GM19467 (cell line): ENCODE measurements at regions not wholly inside any gene's neighbourhood (a gene's known extent, or its start where the extent isn't known, plus 50 kb on each side); places are given as distances from the start of the nearest gene placed in this dataset.

Source experiments
- ATAC-seq: cut with Tn5 transposase; IDR thresholded peaks from one replicate; pipeline ENCODE4 v1.9.1; 2021; ENCODE audit warnings: mild to moderate bottlenecking, moderate library complexity; ENCODE audit not compliant: unreplicated experiment

GRCh38 chr3:103047640-103048039 lies 612.8 kb downstream of the ZPLD1 start:
- no peak for ATAC-seq

- ATAC-seq, result peak; percentile 71
These were observed 613.4 kb downstream of the ZPLD1 start for GRCh38 chr3:103048068-103048722.

GRCh38 chr3:103052236-103052830 lies 617.5 kb downstream of the ZPLD1 start:
- no peak for ATAC-seq

GRCh38 chr3:103055021-103055520 lies 620.3 kb downstream of the ZPLD1 start:
- no peak for ATAC-seq

GRCh38 chr3:103056542-103056941 lies 621.7 kb downstream of the ZPLD1 start:
- ATAC-seq, result no peak

GRCh38 chr3:103057003-103057402 lies 622.2 kb downstream of the ZPLD1 start:
- no peak for ATAC-seq

- no peak for ATAC-seq
These were observed 622.7 kb downstream of the ZPLD1 start for GRCh38 chr3:103057487-103057886.

GRCh38 chr3:103059432-103059831 lies 624.6 kb downstream of the ZPLD1 start:
- ATAC-seq, result no peak

- no peak for ATAC-seq
These were observed 625.4 kb downstream of the ZPLD1 start for GRCh38 chr3:103060242-103060641.

GRCh38 chr3:103067963-103068362 lies 633.1 kb downstream of the ZPLD1 start:
- no peak for ATAC-seq

- no peak for ATAC-seq
These were observed 640.5 kb downstream of the ZPLD1 start for GRCh38 chr3:103075282-103075681.

- ATAC-seq, result no peak
These were observed 643.1 kb downstream of the ZPLD1 start for GRCh38 chr3:103077910-103078309.

- no peak for ATAC-seq
These were observed 647.7 kb downstream of the ZPLD1 start for GRCh38 chr3:103082501-103082900.

GRCh38 chr3:103083848-103084631 lies 649.2 kb downstream of the ZPLD1 start:
- no peak for ATAC-seq

GRCh38 chr3:103085465-103085864 lies 650.6 kb downstream of the ZPLD1 start:
- peak; percentile 77 for ATAC-seq

- no peak for ATAC-seq
These were observed 654.9 kb downstream of the ZPLD1 start for GRCh38 chr3:103089758-103090157.

- no peak for ATAC-seq
These were observed 670.4 kb downstream of the ZPLD1 start for GRCh38 chr3:103105206-103105605.

- ATAC-seq, result no peak
These were observed 677.5 kb downstream of the ZPLD1 start for GRCh38 chr3:103112273-103112672.

GRCh38 chr3:103126115-103126514 lies 691.3 kb downstream of the ZPLD1 start:
- peak; percentile 34 for ATAC-seq

GRCh38 chr3:103127098-103127630 lies 692.3 kb downstream of the ZPLD1 start:
- peak; percentile 31 for ATAC-seq

- ATAC-seq, result peak; percentile 76
These were observed 692.9 kb downstream of the ZPLD1 start for GRCh38 chr3:103127737-103128136.
